ENCODE measurements at regions not wholly inside any gene's neighbourhood (a gene's known extent, or its start where the extent isn't known, plus 50 kb on each side); places are given as distances from the start of the nearest gene placed in this dataset.

- no TSS peak for BruUV-seq (replicated peaks)
- H3K27me3 ChIP-seq (replicated peaks in 1 of 2; ENCODE audit: control insufficient read depth in 2 of 2, insufficient read depth in 2 of 2, low read length in 1 of 2) = no peaks in the 10 kb centered on the region
- in situ Hi-C loops (cut with MboI) = no loop called here
- DNase-seq (ENCODE audit: low read depth, low spot score) = no peak
- intact Hi-C loops (cut with micrococcal nuclease; ENCODE audit: unreplicated experiment) = no loop called here
- ATAC-seq = no peak
- H3K4me1 ChIP-seq (ENCODE audit: control insufficient read depth, insufficient read depth, low read length) = no peaks in the 10 kb centered on the region
- H3K27ac ChIP-seq (ENCODE audit: control insufficient read depth, insufficient read depth) = no peak overlapping the region
- CTCF ChIA-PET = no interaction called here
- H3K4me3 ChIP-seq = no peak overlapping the region
- H4K20me1 ChIP-seq (ENCODE audit: control insufficient read depth, insufficient read depth) = no peaks in the 10 kb centered on the region
- H3K4me2 ChIP-seq (ENCODE audit: control insufficient read depth, insufficient read depth) = no peak overlapping the region
- SMC1A ChIA-PET (ENCODE audit: uncharacterized antibody, unreplicated experiment) = no interaction called here
- WGBS (ENCODE audit: insufficient coverage, insufficient replicate concordance, low lambda C conversion rate, missing lambda C conversion rate) = 34% methylated on average over 8 of the region's 8 CpGs
- no peak overlapping the region for H3K9ac ChIP-seq (ENCODE audit: control insufficient read depth, insufficient read depth, low read length)
- POLR2A ChIA-PET = interaction anchor here (0.7 kb wide), 1 partner anchor 28 kb away, joined by 3 read pairs; no protein-coding TSS in a partner anchor
- H3K79me2 ChIP-seq (ENCODE audit: control insufficient read depth, insufficient read depth, low read length) = no peaks in the 10 kb centered on the region
- no peak for TF ChIP-seq SREBF1 (IDR thresholded peaks at IDR 0.05; ENCODE audit: low read length)
- TF ChIP-seq POLR2AphosphoS5 (IDR thresholded peaks at IDR 0.05; ENCODE audit: low read length) = no peak
- TF ChIP-seq ZBTB33 (IDR thresholded peaks at IDR 0.05) = no peak
- no peak for TF ChIP-seq MYB (IDR thresholded peaks at IDR 0.05; ENCODE audit: borderline replicate concordance, low read depth, low read length)
- TF ChIP-seq RUNX3 (IDR thresholded peaks at IDR 0.05; ENCODE audit: low read length) = no peak
- TF ChIP-seq HDGF (IDR thresholded peaks at IDR 0.05) = no peak
- no peak for TF ChIP-seq CTCF (IDR thresholded peaks at IDR 0.05 in 2 of 3, conservative IDR thresholded peaks at IDR 0.05 in 1 of 3; ENCODE audit: control insufficient read depth in 2 of 3, extremely low read depth in 1 of 3, insufficient read depth in 1 of 3, low read depth in 3 of 3, low read length in 3 of 3)
- TF ChIP-seq RBBP5 (conservative IDR thresholded peaks at IDR 0.05) = no peak
- H3K9me3 ChIP-seq (replicated peaks; ENCODE audit: control insufficient read depth, insufficient read depth, low read length) = peaks cover 10% of the 10 kb centered on the region; the same call in 2 of the 3 replicates
- FAIRE-seq = no peak
- RAD21 ChIA-PET (ENCODE audit: unreplicated experiment) = no interaction called here
- H3K36me3 ChIP-seq (ENCODE audit: control insufficient read depth in 2 of 2, insufficient read depth in 2 of 2, low read length in 1 of 2) = no peaks in the 10 kb centered on the region
- no peak overlapping the region for H2AFZ ChIP-seq (ENCODE audit: control insufficient read depth, low read depth, low read length)
Measured at GRCh38 chr10:124302951-124303505, 115.7 kb downstream of the OAT start.

All from GM12878 (cell line).